H1 (cell line): ENCODE measurements at regions not wholly inside any gene's neighbourhood (a gene's known extent, or its start where the extent isn't known, plus 50 kb on each side); places are given as distances from the start of the nearest gene placed in this dataset.

Experiments
- FOSL1 ChIP-seq: IDR thresholded peaks from 2 replicates; pipeline ENCODE4 v1.6.1; 2011; ENCODE audit warnings: mild to moderate bottlenecking, low read depth, low read length, moderate library complexity; ENCODE audit not compliant: insufficient read depth
- KDM5A ChIP-seq: fragments of 200-600 bp; IDR thresholded peaks from 2 replicates; pipeline ENCODE4 v1.7.1; 2012; ENCODE audit warnings: mild to moderate bottlenecking, low read length, inconsistent platforms, mixed read lengths
- TF ChIP-seq, protein P1 (sequence below), 3 experiments: IDR thresholded peaks; 1 replicate in 2 of 3; 2 replicates in 1 of 3; pipeline versions ENCODE4 v1.5.1 to v1.6.1; 2011; ENCODE audit warnings: low read length in 3 of 3, mild to moderate bottlenecking in 3 of 3, inconsistent platforms in 2 of 3, low read depth in 1 of 3, moderate library complexity in 1 of 3; ENCODE audit not compliant: insufficient read depth in 1 of 3; ENCODE audit errors: control extremely low read depth in 1 of 3

DNA sequence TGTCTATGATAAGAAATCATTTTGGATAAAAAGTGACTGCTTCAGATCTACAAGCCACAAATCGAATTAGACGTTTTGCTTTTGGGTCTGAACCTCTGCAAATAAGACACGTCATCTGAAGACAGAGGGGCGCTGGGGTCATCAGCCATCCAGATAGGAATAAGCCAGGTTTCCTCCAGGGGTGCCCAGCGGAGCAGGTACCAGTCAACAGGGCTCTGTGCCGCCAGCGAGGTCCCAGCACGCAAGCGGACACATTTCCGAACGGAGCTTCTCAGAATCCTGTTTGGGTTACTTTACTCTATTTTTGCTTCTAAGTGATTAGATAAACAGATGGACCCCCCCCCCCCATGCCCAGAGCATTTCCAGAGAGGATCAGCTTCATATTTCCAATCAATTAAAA, 873.8 kb downstream of the BRD1 start (continued):
- TF ChIP-seq, protein P1, sequence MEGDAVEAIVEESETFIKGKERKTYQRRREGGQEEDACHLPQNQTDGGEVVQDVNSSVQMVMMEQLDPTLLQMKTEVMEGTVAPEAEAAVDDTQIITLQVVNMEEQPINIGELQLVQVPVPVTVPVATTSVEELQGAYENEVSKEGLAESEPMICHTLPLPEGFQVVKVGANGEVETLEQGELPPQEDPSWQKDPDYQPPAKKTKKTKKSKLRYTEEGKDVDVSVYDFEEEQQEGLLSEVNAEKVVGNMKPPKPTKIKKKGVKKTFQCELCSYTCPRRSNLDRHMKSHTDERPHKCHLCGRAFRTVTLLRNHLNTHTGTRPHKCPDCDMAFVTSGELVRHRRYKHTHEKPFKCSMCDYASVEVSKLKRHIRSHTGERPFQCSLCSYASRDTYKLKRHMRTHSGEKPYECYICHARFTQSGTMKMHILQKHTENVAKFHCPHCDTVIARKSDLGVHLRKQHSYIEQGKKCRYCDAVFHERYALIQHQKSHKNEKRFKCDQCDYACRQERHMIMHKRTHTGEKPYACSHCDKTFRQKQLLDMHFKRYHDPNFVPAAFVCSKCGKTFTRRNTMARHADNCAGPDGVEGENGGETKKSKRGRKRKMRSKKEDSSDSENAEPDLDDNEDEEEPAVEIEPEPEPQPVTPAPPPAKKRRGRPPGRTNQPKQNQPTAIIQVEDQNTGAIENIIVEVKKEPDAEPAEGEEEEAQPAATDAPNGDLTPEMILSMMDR (IDR thresholded peaks at IDR 0.05; ENCODE audit: control extremely low read depth in 1 of 3, insufficient read depth in 1 of 3, low read depth in 1 of 3, low read length in 3 of 3) = no peak
- TF ChIP-seq FOSL1 = no peak
- TF ChIP-seq KDM5A = no peak
